Progenitor cell of endocrine pancreas (in vitro differentiated cells): ENCODE measurements at regions not wholly inside any gene's neighbourhood (a gene's known extent, or its start where the extent isn't known, plus 50 kb on each side); places are given as distances from the start of the nearest gene placed in this dataset.

Experiments used
- DNase-seq: peaks from one replicate; pipeline ENCODE4 v3.0.0; 2021; ENCODE audit warnings: low spot score; ENCODE audit not compliant: unreplicated experiment
- H3K27ac Mint-ChIP-seq: 2 replicates; pipeline ENCODE4 v1.8.0; 2021; ENCODE audit warnings: mild to moderate bottlenecking, moderate library complexity, mixed read lengths
- H3K27me3 Mint-ChIP-seq: 2 replicates; pipeline ENCODE4 v1.8.0; 2021; ENCODE audit warnings: mixed read lengths
- H3K36me3 Mint-ChIP-seq: 2 replicates; pipeline ENCODE4 v1.8.0; 2022; ENCODE audit warnings: mixed read lengths; ENCODE audit not compliant: insufficient read depth
- H3K4me1 Mint-ChIP-seq: 2 replicates; pipeline ENCODE4 v1.8.0; 2021; ENCODE audit warnings: low read depth, mixed read lengths
- H3K4me3 Mint-ChIP-seq: 2 replicates; pipeline ENCODE4 v1.8.0; 2021; ENCODE audit warnings: low read depth, mild to moderate bottlenecking, moderate library complexity, mixed read lengths
- H3K9me3 Mint-ChIP-seq: 2 replicates; pipeline ENCODE4 v1.8.0; 2021; ENCODE audit warnings: low read depth, mixed read lengths
- CTCF ChIP-seq: fragments of 200-600 bp; sonication (generic); IDR thresholded peaks from one replicate; pipeline ENCODE4 v1.5.0; 2021; ENCODE audit warnings: antibody characterized with exemption, mild to moderate bottlenecking; ENCODE audit not compliant: unreplicated experiment

GRCh38 chr1:39085174-39085573 is 59.0 kb downstream of the NDUFS5 start:
- Mint-ChIP-seq H3K27ac (no peak overlapping the region), H3K4me1 (peaks cover 8% of the 10 kb centered on the region), H3K9me3 (no peaks in the 10 kb centered on the region), H3K27me3 (peaks cover 51% of the 10 kb centered on the region), H3K4me3 (no peak overlapping the region), H3K36me3 (no peaks in the 10 kb centered on the region)
- DNase-seq = no peak
- TF ChIP-seq CTCF = no peak

GRCh38 chr1:39086386-39086785 is 60.2 kb downstream of the NDUFS5 start:
- peaks cover 5% of the 10 kb centered on the region for H3K4me1 Mint-ChIP-seq

GRCh38 chr1:39086865-39087409 is 60.8 kb downstream of the NDUFS5 start:
- Mint-ChIP-seq H3K4me1 (peaks cover 5% of the 10 kb centered on the region), H3K9me3 (no peaks in the 10 kb centered on the region), H3K27ac (no peak overlapping the region), H3K4me3 (no peak overlapping the region), H3K36me3 (no peaks in the 10 kb centered on the region), H3K27me3 (peaks cover 44% of the 10 kb centered on the region)
- no peak for TF ChIP-seq CTCF
- DNase-seq = no peak

More at GRCh38 chr1:39086386-39086785, 60.2 kb downstream of the NDUFS5 start:
- DNase-seq = no peak
- Mint-ChIP-seq H3K27me3 (peaks cover 44% of the 10 kb centered on the region), H3K4me3 (no peak overlapping the region), H3K36me3 (no peaks in the 10 kb centered on the region), H3K27ac (no peak overlapping the region), H3K9me3 (no peaks in the 10 kb centered on the region)
- TF ChIP-seq CTCF = no peak

- Mint-ChIP-seq H3K27me3 (peaks cover 39% of the 10 kb centered on the region), H3K27ac (no peak overlapping the region), H3K9me3 (no peaks in the 10 kb centered on the region), H3K36me3 (no peaks in the 10 kb centered on the region), H3K4me3 (no peak overlapping the region), H3K4me1 (peaks cover 2% of the 10 kb centered on the region)
- no peak for TF ChIP-seq CTCF
- DNase-seq = no peak
These were observed 61.3 kb downstream of the NDUFS5 start for GRCh38 chr1:39087435-39087834.

- Mint-ChIP-seq H3K27me3 (peaks cover 27% of the 10 kb centered on the region), H3K4me1 (no peaks in the 10 kb centered on the region), H3K36me3 (no peaks in the 10 kb centered on the region), H3K27ac (no peak overlapping the region), H3K9me3 (no peaks in the 10 kb centered on the region), H3K4me3 (no peak overlapping the region)
- no peak for DNase-seq
- TF ChIP-seq CTCF = no peak
These were observed 62.5 kb downstream of the NDUFS5 start for GRCh38 chr1:39088658-39089057.
